ENCODE measurements at regions not wholly inside any gene's neighbourhood (a gene's known extent, or its start where the extent isn't known, plus 50 kb on each side); places are given as distances from the start of the nearest gene placed in this dataset.

- TF ChIP-seq CTCF (IDR thresholded peaks at IDR 0.05), result no peak
- no peak for TF ChIP-seq POLR2A (IDR thresholded peaks at IDR 0.05)
These were observed 201.5 kb upstream of the SLC35G4 start for GRCh38 chr18:11407940-11408339.

Data from ovary (tissue), 3 donors.